ENCODE measurements at regions not wholly inside any gene's neighbourhood (a gene's known extent, or its start where the extent isn't known, plus 50 kb on each side); places are given as distances from the start of the nearest gene placed in this dataset.

- DNase-seq, result no peak
Observed at GRCh38 chr22:47298017-47298785, 535.8 kb downstream of the TBC1D22A start.

- DNase-seq, result no peak
Observed at GRCh38 chr22:47297261-47298016, 535.0 kb downstream of the TBC1D22A start.

GRCh38 chr22:47296405-47297260 is 534.2 kb downstream of the TBC1D22A start:
- DNase-seq, result no peak

DNA sequence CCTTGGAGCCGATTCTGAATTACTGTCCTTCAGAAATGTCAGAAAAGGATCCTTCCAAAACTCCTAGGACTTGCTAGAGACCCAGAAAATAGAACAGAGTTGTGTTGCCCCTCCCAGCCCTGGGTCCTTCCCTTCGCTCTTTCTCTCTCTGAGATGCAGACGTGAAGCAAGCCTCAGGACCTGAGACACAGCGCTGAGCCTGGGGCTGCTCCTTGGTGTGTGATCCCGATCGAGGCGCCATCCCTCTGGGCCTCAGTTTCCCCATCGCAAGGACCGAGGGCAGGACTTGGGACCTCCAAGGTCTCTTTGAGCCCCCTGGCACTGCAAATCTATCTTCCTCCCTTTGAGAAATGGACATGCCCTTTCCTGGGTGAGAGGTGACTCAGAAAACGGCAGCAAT is 533.5 kb downstream of the TBC1D22A start:
- DNase-seq, result no peak

DNA sequence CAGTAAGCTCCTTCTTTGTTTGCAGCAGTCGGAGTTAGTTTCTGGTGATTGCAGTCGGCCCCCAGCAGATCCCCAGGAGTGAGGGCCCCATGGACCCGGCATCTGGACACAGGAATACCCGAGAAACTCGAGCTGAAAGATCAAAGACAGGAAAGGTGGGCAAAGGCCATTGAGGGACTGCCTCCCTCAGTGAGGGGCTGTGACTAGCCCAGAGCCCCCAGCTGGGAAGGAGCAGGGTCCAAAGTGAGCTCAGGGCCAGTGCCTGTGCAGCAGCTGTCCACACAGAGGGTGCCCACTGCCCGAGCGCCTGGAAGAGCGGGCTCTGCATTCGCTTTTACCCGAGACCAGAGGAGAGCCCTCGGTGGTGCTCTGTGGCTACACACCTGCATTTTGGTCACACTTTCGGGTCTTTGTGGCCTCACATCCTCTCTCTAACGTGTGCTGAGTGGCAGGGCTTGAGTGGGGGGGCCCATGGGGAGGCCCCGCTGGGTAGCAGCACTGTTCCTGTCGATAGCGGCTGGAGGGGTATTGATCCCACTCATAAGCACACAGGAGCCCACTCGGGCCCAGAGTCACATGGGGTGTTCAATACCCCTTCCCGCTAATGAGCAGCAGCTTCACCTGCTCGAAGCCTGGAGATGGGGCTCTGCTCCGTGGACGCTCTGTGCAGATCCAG is 532.9 kb downstream of the TBC1D22A start:
- DNase-seq, result no peak

GRCh38 chr22:47294576-47294975 is 532.1 kb downstream of the TBC1D22A start:
- no peak for DNase-seq

GRCh38 chr22:47294222-47294532 is 531.7 kb downstream of the TBC1D22A start:
- no peak for DNase-seq

GRCh38 chr22:47293368-47294221 is 531.1 kb downstream of the TBC1D22A start:
- DNase-seq, result no peak

DNA sequence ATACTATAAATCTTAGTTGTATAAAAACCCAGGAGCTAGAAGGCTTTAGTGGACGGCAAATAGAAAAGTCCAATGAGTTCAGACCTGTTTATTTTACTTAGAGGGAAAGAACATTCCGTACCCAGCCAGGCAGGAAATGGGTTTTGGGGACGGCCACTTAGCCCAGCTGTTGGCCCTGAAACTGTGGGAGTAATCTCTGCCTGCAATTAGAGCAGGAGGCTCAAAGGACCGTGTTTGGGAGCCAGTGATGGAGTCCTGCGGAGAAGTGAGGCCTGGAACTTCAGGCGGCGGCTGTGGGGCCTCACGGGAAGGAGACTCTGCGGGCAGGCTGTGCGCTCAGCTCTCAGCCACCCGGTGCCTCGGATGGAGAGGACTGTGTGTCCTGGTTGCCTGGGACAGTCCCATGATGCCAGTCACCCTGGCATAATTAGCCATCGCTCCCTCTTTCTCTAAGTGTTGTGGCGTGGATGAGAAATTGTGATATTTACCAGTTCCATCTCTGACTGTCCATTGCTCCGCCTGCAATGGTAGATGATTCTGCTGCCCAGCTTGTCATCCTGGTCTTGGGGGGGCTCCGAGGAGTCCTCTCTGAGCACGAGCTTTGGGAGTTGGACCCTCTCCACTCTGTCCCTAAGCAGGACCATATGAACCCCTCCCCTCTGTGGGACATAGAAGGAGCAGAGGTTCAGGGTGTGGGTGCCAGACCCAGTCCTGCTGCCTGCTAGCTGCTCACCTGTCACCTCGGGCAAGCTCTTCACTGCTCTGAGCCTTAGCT is 530.3 kb downstream of the TBC1D22A start:
- DNase-seq, result no peak

DNA sequence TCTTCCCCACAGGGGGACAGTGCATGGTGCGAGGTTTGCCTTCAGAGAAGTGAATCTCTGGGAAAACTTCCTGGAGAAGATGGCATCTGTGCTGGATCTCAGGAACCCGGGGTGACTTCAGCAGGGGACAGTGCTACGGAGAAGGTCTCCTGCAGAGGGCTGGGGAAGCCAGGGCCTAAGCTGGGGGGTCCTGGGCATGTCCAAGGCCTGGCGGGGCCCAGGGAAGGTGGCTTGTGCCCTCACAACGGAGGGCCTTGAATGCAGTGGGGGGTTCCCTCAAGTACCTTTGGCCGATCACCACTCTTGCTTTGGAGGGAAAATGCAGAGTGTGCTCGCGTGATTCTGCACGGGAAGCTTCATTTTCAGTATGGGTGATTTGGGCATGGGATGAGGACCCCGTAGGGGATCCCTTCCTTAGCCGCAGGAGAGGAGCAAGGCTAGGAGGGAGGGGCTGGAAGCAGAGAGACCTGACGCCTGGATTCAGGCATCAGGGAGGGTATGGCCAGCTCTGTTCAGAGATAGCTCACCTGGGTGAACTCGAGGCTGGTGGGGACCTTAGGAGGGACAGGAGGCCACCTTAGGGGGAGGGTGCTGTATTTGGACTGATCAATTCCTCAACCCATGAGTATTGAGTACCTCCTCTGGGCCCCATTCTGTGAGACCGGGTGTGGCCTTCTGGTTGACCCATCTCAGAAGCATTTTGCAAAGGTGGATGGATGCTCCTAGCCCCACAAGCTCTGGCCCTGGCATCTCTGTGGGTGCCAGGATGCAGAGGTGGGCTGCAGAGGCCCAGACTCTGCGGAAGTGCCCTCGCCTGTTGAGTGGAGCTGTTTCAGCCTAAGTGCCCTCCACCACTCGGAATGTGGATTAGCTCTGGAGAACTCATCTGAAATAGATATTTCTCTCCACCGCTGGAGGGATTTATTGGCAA is 529.4 kb downstream of the TBC1D22A start:
- DNase-seq, result no peak

GRCh38 chr22:47290706-47291430 is 528.4 kb downstream of the TBC1D22A start:
- no peak for DNase-seq

- DNase-seq, result no peak
Observed at GRCh38 chr22:47289336-47289985, 527.0 kb downstream of the TBC1D22A start.

- DNase-seq, result no peak
Observed at GRCh38 chr22:47288680-47289079, 526.2 kb downstream of the TBC1D22A start.

- no peak for DNase-seq
Observed at GRCh38 chr22:47287516-47287915, 525.1 kb downstream of the TBC1D22A start.

GRCh38 chr22:47286590-47286989 is 524.1 kb downstream of the TBC1D22A start:
- DNase-seq, result no peak

GRCh38 chr22:47285981-47286380 is 523.5 kb downstream of the TBC1D22A start:
- DNase-seq, result no peak

DNA sequence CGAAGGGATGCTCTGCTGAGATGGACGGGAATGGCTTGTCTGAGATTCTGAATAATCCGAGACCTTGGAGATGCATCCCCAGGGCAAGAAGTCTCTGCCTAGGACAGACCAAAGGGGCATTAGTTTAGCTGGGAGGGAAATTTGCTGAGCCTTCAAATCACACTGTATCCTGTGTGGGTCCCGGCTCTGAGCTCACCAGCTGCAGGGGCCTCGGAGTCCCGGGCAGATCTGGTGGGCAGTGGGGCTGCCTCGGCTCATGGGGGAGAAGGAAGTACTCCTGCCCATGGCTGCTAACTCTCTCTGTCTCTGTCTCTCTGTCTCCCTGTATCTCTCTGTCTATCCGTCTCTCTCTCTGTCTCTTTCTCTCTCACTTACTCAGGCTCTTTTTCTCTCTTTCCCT is 522.4 kb downstream of the TBC1D22A start:
- no peak for DNase-seq

- DNase-seq, result no peak
Observed at GRCh38 chr22:47284360-47284759, 521.9 kb downstream of the TBC1D22A start.

Data from activated naive CD4-positive, alpha-beta T cell treated with anti-CD3 and anti-CD28 coated beads, Interleukin-2, amount 50 U/mL, for 16 hours (primary cell).